IMR-90 (cell line): ENCODE measurements at regions not wholly inside any gene's neighbourhood (a gene's known extent, or its start where the extent isn't known, plus 50 kb on each side); places are given as distances from the start of the nearest gene placed in this dataset.

Source experiments
- BHLHE40 ChIP-seq: fragments of 150-350 bp; IDR thresholded peaks from 2 replicates; pipeline ENCODE4 v1.6.1; 2016; ENCODE audit warnings: mild to moderate bottlenecking, low read depth, low read length
- CEBPB ChIP-seq: IDR thresholded peaks from 2 replicates; pipeline ENCODE4 v1.6.1; 2012; ENCODE audit warnings: low read depth, low read length, improper control_type of control experiment
- CTCF ChIP-seq: conservative IDR thresholded peaks from 2 replicates; pipeline ENCODE4 v1.5.1; 2012; ENCODE audit warnings: mild to moderate bottlenecking, low read depth, low read length, improper control_type of control experiment
- MAZ ChIP-seq: IDR thresholded peaks from 2 replicates; pipeline ENCODE4 v1.6.1; 2012; ENCODE audit warnings: low read depth, mild to moderate bottlenecking, low read length, improper control_type of control experiment, moderate library complexity, borderline replicate concordance
- MXI1 ChIP-seq: IDR thresholded peaks from 2 replicates; pipeline ENCODE4 v1.6.1; 2012; ENCODE audit warnings: low read depth, mild to moderate bottlenecking, low read length, moderate library complexity, borderline replicate concordance
- NFE2L2 ChIP-seq: fragments of 150-350 bp; IDR thresholded peaks from 2 replicates; pipeline ENCODE4 v1.6.1; 2016; ENCODE audit warnings: low read depth, mild to moderate bottlenecking, low read length
- POLR2A ChIP-seq: IDR thresholded peaks from 2 replicates; pipeline ENCODE4 v1.6.1; 2012; ENCODE audit warnings: mild to moderate bottlenecking, low read depth, low read length
- RAD21 ChIP-seq: IDR thresholded peaks from 2 replicates; pipeline ENCODE4 v1.6.1; 2012; ENCODE audit warnings: low read length, improper control_type of control experiment
- RFX5 ChIP-seq: IDR thresholded peaks from 2 replicates; pipeline ENCODE4 v1.8.0; 2012; ENCODE audit warnings: low read depth, mild to moderate bottlenecking, low read length, moderate library complexity
- TF ChIP-seq, protein P1 (sequence below): fragments of 150-350 bp; IDR thresholded peaks from 2 replicates; pipeline ENCODE4 v1.6.1; 2016; ENCODE audit warnings: low read depth, mild to moderate bottlenecking, low read length, moderate library complexity, borderline replicate concordance

DNA sequence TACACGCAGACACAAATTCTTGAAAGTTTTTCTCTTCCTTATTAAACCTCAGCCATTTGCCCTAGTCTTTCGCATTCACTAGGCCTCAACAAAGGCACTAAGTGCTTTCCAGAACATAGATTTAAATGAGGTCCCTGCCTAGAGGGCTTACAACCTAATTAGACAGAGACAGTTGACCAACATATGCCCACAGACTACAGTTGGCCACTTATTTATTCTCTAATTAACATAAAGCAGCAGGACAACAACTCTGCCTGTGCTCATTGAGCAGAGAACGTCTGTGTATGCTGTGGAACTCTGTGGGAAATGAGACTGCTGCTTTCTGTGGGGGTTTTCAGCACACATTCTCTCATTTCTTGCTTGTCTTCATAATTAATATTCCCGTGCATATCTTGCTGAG, 303.0 kb upstream of the TACR3 start:
- TF ChIP-seq CTCF (no peak), POLR2A (no peak), RFX5 (no peak), CEBPB (no peak), BHLHE40 (no peak), MXI1 (no peak), NFE2L2 (no peak), RAD21 (no peak), MAZ (no peak)
- TF ChIP-seq, protein P1, sequence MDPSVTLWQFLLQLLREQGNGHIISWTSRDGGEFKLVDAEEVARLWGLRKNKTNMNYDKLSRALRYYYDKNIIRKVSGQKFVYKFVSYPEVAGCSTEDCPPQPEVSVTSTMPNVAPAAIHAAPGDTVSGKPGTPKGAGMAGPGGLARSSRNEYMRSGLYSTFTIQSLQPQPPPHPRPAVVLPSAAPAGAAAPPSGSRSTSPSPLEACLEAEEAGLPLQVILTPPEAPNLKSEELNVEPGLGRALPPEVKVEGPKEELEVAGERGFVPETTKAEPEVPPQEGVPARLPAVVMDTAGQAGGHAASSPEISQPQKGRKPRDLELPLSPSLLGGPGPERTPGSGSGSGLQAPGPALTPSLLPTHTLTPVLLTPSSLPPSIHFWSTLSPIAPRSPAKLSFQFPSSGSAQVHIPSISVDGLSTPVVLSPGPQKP, result no peak
